Sigmoid colon (tissue), 3 donors: ENCODE measurements at regions not wholly inside any gene's neighbourhood (a gene's known extent, or its start where the extent isn't known, plus 50 kb on each side); places are given as distances from the start of the nearest gene placed in this dataset.

Experiments used
- POLR2A ChIP-seq, 2 donors: fragments of 450-650 bp; IDR thresholded peaks; one replicate each; pipeline ENCODE4 v1.6.1; 2016; ENCODE audit warnings: antibody characterized with exemption in 2 of 2, mild to moderate bottlenecking in 2 of 2, moderate library complexity in 2 of 2
- TF ChIP-seq, protein P1 (sequence below), 4 experiments: fragments of 450-650 bp in 3 of 4; fragments of 200-600 bp in 1 of 4; IDR thresholded peaks; one replicate each; pipeline ENCODE4 v1.5.1; 2016 to 2019; ENCODE audit warnings: antibody characterized with exemption in 4 of 4, mild to moderate bottlenecking in 3 of 4, moderate library complexity in 2 of 4

DNA sequence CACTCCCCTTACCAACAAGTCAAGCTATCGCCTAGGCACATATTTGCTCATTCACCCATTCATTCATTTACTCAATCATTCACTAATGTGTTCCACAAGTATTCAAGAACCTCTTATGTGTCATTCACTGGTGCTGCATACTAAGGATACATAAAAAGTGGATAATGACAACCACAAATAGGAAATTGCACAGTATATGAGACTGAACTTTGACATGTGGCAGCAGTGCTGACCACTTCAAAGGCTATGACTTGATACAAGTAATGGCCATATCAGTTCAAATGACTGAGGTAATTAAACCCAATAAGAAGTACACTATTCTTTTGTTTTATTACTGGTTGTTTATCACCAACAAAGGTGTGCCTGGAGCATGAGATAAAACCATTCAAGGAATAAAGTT is 282.5 kb downstream of the KLHL13 start:
- TF ChIP-seq, protein P1, sequence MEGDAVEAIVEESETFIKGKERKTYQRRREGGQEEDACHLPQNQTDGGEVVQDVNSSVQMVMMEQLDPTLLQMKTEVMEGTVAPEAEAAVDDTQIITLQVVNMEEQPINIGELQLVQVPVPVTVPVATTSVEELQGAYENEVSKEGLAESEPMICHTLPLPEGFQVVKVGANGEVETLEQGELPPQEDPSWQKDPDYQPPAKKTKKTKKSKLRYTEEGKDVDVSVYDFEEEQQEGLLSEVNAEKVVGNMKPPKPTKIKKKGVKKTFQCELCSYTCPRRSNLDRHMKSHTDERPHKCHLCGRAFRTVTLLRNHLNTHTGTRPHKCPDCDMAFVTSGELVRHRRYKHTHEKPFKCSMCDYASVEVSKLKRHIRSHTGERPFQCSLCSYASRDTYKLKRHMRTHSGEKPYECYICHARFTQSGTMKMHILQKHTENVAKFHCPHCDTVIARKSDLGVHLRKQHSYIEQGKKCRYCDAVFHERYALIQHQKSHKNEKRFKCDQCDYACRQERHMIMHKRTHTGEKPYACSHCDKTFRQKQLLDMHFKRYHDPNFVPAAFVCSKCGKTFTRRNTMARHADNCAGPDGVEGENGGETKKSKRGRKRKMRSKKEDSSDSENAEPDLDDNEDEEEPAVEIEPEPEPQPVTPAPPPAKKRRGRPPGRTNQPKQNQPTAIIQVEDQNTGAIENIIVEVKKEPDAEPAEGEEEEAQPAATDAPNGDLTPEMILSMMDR (IDR thresholded peaks at IDR 0.05) = no peak
- no peak for TF ChIP-seq POLR2A (IDR thresholded peaks at IDR 0.05)
